Loucy (cell line): ENCODE measurements at regions not wholly inside any gene's neighbourhood (a gene's known extent, or its start where the extent isn't known, plus 50 kb on each side); places are given as distances from the start of the nearest gene placed in this dataset.

Experiments used
- H2AFZ ChIP-seq: fragments of 200-600 bp; sonication (generic); 2 replicates; pipeline ENCODE4 v1.6.0; 2016; ENCODE audit warnings: antibody characterized with exemption, mild to moderate bottlenecking, low read length, moderate library complexity
- H3F3A ChIP-seq: fragments of 200-600 bp; 2 replicates; pipeline ENCODE4 v1.6.0; 2016; ENCODE audit warnings: antibody characterized with exemption, low read depth, mild to moderate bottlenecking
- H3K27me3 ChIP-seq: fragments of 200-600 bp; sonication (generic); 2 replicates; pipeline ENCODE4 v1.6.1; 2014; ENCODE audit warnings: low read length, mild to moderate bottlenecking; ENCODE audit not compliant: insufficient read depth, poor library complexity, severe bottlenecking
- H3K36me3 ChIP-seq: fragments of 200-600 bp; sonication (generic); 2 replicates; pipeline ENCODE4 v1.6.1; 2016; ENCODE audit warnings: low read length; ENCODE audit not compliant: insufficient read depth
- H3K4me1 ChIP-seq: fragments of 200-600 bp; sonication (generic); 2 replicates; pipeline ENCODE4 v1.5.1; 2014; ENCODE audit warnings: low read length, mild to moderate bottlenecking; ENCODE audit not compliant: insufficient read depth, poor library complexity, severe bottlenecking
- H3K4me2 ChIP-seq: fragments of 200-600 bp; sonication (generic); 2 replicates; pipeline ENCODE4 v1.6.0; 2014; ENCODE audit warnings: antibody characterized with exemption, low read length, low read depth, mild to moderate bottlenecking; ENCODE audit not compliant: poor library complexity, severe bottlenecking
- H3K4me3 ChIP-seq: fragments of 200-600 bp; sonication (generic); 2 replicates; pipeline ENCODE4 v1.5.1; 2014; ENCODE audit warnings: low read length, mild to moderate bottlenecking, mixed read lengths; ENCODE audit not compliant: poor library complexity, severe bottlenecking
- H3K79me2 ChIP-seq: fragments of 200-600 bp; sonication (generic); 2 replicates; pipeline ENCODE4 v1.6.1; 2014; ENCODE audit warnings: low read length; ENCODE audit not compliant: insufficient read depth
- H3K9ac ChIP-seq: fragments of 200-600 bp; sonication (generic); 2 replicates; pipeline ENCODE4 v1.6.0; 2014; ENCODE audit warnings: mild to moderate bottlenecking, low read depth, low read length, moderate library complexity; ENCODE audit not compliant: poor library complexity, severe bottlenecking
- H3K9me2 ChIP-seq: fragments of 200-600 bp; sonication (generic); replicated peaks from 2 replicates; pipeline ENCODE4 v1.6.1; 2016; ENCODE audit warnings: low read depth, low read length, mixed read lengths
- H3K9me3 ChIP-seq: fragments of 200-600 bp; sonication (generic); 2 replicates; pipeline ENCODE4 v1.6.1; 2014; ENCODE audit warnings: mild to moderate bottlenecking, antibody characterized with exemption, low read length, low read depth; ENCODE audit not compliant: insufficient read depth
- H4K20me1 ChIP-seq: fragments of 200-600 bp; sonication (generic); 2 replicates; pipeline ENCODE4 v1.6.0; 2014; ENCODE audit warnings: antibody characterized with exemption, low read length, mild to moderate bottlenecking; ENCODE audit not compliant: insufficient read depth, poor library complexity, severe bottlenecking
- EZH2phosphoT487 ChIP-seq: fragments of 200-600 bp; IDR thresholded peaks from 2 replicates; pipeline ENCODE4 v1.6.1; 2018; ENCODE audit warnings: antibody characterized with exemption, mild to moderate bottlenecking, moderate library complexity, borderline replicate concordance
- TF ChIP-seq, protein P1 (sequence below): fragments of 200-600 bp; sonication (generic); conservative IDR thresholded peaks from 2 replicates; pipeline ENCODE4 v1.5.1; 2014; ENCODE audit warnings: mild to moderate bottlenecking, antibody characterized with exemption, low read length

DNA sequence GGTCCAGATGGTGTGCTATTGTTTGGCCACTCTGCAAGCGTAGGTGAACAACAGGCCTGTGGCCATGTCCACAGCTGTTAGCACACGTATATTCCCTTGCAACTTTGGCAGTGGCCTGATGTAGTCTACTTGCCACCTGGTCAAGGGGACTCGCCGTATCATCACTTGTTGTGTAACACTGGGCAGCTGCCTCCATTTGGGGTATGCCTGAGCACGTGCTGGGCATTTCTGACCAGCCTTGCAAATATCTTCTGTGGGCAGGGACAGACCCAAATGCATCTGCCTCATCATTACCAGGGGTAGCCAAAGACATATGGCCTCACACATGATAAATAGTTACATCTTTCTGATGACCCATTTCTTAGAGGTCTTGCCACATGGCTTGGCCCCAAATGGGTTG, 434.2 kb downstream of the DYNC2H1 start:
- H3K4me1 ChIP-seq = peaks cover 3% of the 10 kb centered on the region
- no peak overlapping the region for H3K4me2 ChIP-seq
- no peak overlapping the region for H3K9ac ChIP-seq
- no peak overlapping the region for H2AFZ ChIP-seq
- no peaks in the 10 kb centered on the region for H4K20me1 ChIP-seq
- H3K27me3 ChIP-seq = no peaks in the 10 kb centered on the region
- H3K9me2 ChIP-seq = no peaks in the 10 kb centered on the region
- H3K9me3 ChIP-seq = peaks cover 8% of the 10 kb centered on the region; the same call in 1 of the 2 replicates
- H3K36me3 ChIP-seq = no peaks in the 10 kb centered on the region
- TF ChIP-seq, protein P1, sequence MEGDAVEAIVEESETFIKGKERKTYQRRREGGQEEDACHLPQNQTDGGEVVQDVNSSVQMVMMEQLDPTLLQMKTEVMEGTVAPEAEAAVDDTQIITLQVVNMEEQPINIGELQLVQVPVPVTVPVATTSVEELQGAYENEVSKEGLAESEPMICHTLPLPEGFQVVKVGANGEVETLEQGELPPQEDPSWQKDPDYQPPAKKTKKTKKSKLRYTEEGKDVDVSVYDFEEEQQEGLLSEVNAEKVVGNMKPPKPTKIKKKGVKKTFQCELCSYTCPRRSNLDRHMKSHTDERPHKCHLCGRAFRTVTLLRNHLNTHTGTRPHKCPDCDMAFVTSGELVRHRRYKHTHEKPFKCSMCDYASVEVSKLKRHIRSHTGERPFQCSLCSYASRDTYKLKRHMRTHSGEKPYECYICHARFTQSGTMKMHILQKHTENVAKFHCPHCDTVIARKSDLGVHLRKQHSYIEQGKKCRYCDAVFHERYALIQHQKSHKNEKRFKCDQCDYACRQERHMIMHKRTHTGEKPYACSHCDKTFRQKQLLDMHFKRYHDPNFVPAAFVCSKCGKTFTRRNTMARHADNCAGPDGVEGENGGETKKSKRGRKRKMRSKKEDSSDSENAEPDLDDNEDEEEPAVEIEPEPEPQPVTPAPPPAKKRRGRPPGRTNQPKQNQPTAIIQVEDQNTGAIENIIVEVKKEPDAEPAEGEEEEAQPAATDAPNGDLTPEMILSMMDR = no peak
- no peak overlapping the region for H3K4me3 ChIP-seq
- no peaks in the 10 kb centered on the region for H3K79me2 ChIP-seq
- H3F3A ChIP-seq = no peaks in the 10 kb centered on the region

DNA sequence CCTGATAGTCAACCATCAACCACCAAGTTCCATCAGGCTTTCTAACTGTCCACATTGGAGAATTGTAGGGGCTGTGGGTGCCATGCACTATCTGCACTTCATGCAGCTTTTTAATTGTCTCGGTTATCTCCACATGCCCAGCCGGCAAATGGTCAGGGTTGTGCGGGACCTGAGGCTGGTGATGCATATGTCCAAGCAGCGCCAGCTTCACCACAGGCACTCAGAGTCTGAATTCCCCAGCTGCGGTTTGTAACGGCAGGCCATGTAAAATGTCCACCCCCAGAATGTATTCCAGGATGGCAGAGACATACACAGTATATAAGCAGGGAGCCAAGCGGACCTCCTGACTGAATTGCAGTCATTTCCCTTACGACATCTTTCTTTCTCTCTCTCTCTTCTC, 435.6 kb downstream of the DYNC2H1 start:
- Histone ChIP-seq H4K20me1 (no peaks in the 10 kb centered on the region), H3K27me3 (no peaks in the 10 kb centered on the region), H3K79me2 (no peaks in the 10 kb centered on the region), H2AFZ (no peak overlapping the region), H3K9me2 (no peaks in the 10 kb centered on the region), H3K36me3 (no peaks in the 10 kb centered on the region), H3K4me3 (no peak overlapping the region), H3F3A (no peaks in the 10 kb centered on the region), H3K4me1 (peaks cover 3% of the 10 kb centered on the region), H3K9ac (no peak overlapping the region), H3K9me3 (peaks cover 8% of the 10 kb centered on the region; the same call in 1 of the 2 replicates), H3K4me2 (no peak overlapping the region)
- TF ChIP-seq, protein P1 = no peak
- no peak for TF ChIP-seq EZH2phosphoT487

DNA sequence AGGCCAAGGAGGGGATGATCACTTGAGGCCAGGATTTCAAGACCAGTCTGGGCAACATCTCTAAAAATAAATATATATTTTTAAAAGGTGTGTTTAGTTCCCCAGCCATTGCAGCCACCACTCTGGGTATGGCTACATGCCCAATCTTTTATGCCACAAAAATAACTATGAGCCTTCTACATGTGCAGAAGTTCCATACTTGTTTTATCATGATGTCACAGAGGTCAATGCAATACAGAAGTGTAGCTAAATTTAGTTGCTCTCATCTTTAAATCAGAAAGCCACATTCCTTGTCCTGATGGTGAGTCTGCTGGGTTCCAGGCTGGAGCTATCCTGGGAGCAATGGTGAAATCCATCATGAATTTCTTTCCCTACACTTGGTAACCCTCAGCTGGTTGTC, 436.3 kb downstream of the DYNC2H1 start:
- H2AFZ ChIP-seq = no peak overlapping the region
- TF ChIP-seq, protein P1 = no peak
- TF ChIP-seq EZH2phosphoT487 = no peak
- H3K36me3 ChIP-seq = no peaks in the 10 kb centered on the region
- no peaks in the 10 kb centered on the region for H3K27me3 ChIP-seq
- H3K9ac ChIP-seq = no peak overlapping the region
- H4K20me1 ChIP-seq = no peaks in the 10 kb centered on the region
- H3K4me1 ChIP-seq = peaks cover 9% of the 10 kb centered on the region
- no peaks in the 10 kb centered on the region for H3F3A ChIP-seq
- peaks cover 8% of the 10 kb centered on the region; the same call in 1 of the 2 replicates for H3K9me3 ChIP-seq
- H3K79me2 ChIP-seq = no peaks in the 10 kb centered on the region
- H3K4me3 ChIP-seq = no peak overlapping the region
- no peaks in the 10 kb centered on the region for H3K9me2 ChIP-seq
- no peak overlapping the region for H3K4me2 ChIP-seq
